ENCODE measurements at regions not wholly inside any gene's neighbourhood (a gene's known extent, or its start where the extent isn't known, plus 50 kb on each side); places are given as distances from the start of the nearest gene placed in this dataset.

DNA sequence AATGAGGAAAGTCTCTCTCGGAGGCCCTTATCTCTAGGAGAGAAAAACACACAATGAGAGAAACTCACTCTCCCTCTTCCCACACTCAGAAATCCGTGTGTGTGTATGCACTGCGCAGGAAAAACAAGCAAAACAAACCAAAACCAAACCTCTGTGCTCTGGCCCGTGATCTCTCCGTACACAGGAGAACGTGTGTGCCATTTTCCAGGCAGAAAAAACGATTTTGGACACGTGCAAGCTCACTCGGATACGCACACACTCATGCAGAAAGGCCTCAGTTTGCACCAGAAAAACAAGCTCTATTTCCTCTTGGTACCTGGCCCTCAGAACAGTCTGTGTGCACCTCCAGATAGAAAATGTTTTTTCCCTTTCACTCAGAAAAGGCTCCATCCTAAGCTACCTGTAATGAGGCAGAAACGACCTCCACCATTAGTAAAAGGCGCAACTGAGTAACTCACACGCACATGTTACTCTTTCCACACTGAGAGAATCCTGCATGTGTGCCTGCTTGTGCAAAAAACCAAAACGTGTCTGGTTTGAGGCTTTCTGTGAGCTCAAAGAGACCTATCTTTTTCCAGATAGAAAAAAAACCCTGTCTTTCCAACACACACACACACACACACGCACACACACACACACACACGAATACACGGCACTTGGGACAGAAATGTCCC, 99.2 kb downstream of the EDN3 start:
- Histone ChIP-seq H3K9me3 (replicated peaks; ENCODE audit: control insufficient read depth, insufficient read depth, low read length) (no peaks in the 10 kb centered on the region), H3K9ac (replicated peaks; ENCODE audit: extremely low read depth, insufficient read depth, low read length) (no peak overlapping the region), H4K20me1 (replicated peaks; ENCODE audit: control insufficient read depth, extremely low read depth, insufficient read depth, low read length) (no peaks in the 10 kb centered on the region), H3K79me2 (ENCODE audit: control insufficient read depth, insufficient read depth, low read length) (no peaks in the 10 kb centered on the region), H3K27ac (ENCODE audit: insufficient read depth, low read depth, low read length) (no peak overlapping the region), H3K4me1 (ENCODE audit: control insufficient read depth, extremely low read depth, insufficient read depth, low read length) (no peaks in the 10 kb centered on the region), H3K36me3 (ENCODE audit: control insufficient read depth in 2 of 2, extremely low read depth in 1 of 2, insufficient read depth in 2 of 2, low read length in 2 of 2) (no peaks in the 10 kb centered on the region), H3K9me1 (replicated peaks; ENCODE audit: control insufficient read depth, extremely low read depth, insufficient read depth, low read length) (no peaks in the 10 kb centered on the region), H3K27me3 (ENCODE audit: control insufficient read depth in 2 of 2, insufficient read depth in 2 of 2, low read length in 2 of 2) (peaks cover 9 to 11% of the 10 kb centered on the region in 2 experiments), H3K4me2 (ENCODE audit: insufficient read depth, low read length) (no peak overlapping the region), H3K4me3 (replicated peaks in 1 of 3; ENCODE audit: insufficient read depth in 1 of 3, low read depth in 1 of 3, low read length in 3 of 3) (no peak overlapping the region), H2AFZ (ENCODE audit: low read depth, low read length) (no peak overlapping the region)
- FAIRE-seq (no peak), DNase-seq (ENCODE audit: low read depth, low spot score) (no peak)
- TF ChIP-seq FOS (IDR thresholded peaks at IDR 0.05; ENCODE audit: borderline replicate concordance, insufficient read depth, low read length) (no peak), MYC (IDR thresholded peaks at IDR 0.05; ENCODE audit: low read depth, low read length) (no peak), JUN (IDR thresholded peaks at IDR 0.05; ENCODE audit: borderline replicate concordance, insufficient read depth, insufficient read length, low read depth) (no peak), POLR2AphosphoS5 (IDR thresholded peaks at IDR 0.05; ENCODE audit: insufficient read depth, low read depth, low read length) (no peak), EZH2 (IDR thresholded peaks at IDR 0.05; ENCODE audit: borderline replicate concordance, low read depth, low read length, severe bottlenecking) (no peak), GATA2 (IDR thresholded peaks at IDR 0.05; ENCODE audit: insufficient read depth, insufficient read length, low read depth, low read length) (no peak), POLR2A (IDR thresholded peaks at IDR 0.05; ENCODE audit: low read depth, low read length) (no peak)
- TF ChIP-seq, protein P1, sequence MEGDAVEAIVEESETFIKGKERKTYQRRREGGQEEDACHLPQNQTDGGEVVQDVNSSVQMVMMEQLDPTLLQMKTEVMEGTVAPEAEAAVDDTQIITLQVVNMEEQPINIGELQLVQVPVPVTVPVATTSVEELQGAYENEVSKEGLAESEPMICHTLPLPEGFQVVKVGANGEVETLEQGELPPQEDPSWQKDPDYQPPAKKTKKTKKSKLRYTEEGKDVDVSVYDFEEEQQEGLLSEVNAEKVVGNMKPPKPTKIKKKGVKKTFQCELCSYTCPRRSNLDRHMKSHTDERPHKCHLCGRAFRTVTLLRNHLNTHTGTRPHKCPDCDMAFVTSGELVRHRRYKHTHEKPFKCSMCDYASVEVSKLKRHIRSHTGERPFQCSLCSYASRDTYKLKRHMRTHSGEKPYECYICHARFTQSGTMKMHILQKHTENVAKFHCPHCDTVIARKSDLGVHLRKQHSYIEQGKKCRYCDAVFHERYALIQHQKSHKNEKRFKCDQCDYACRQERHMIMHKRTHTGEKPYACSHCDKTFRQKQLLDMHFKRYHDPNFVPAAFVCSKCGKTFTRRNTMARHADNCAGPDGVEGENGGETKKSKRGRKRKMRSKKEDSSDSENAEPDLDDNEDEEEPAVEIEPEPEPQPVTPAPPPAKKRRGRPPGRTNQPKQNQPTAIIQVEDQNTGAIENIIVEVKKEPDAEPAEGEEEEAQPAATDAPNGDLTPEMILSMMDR (IDR thresholded peaks at IDR 0.05; ENCODE audit: extremely low read depth in 1 of 2, insufficient read depth in 1 of 2, low read depth in 1 of 2, low read length in 2 of 2): no peak
- TF ChIP-seq, protein P2, sequence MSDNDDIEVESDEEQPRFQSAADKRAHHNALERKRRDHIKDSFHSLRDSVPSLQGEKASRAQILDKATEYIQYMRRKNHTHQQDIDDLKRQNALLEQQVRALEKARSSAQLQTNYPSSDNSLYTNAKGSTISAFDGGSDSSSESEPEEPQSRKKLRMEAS (IDR thresholded peaks at IDR 0.05; ENCODE audit: insufficient read depth, insufficient read length): no peak
- intact Hi-C loops (cut with micrococcal nuclease) (loop anchor here (10.0 kb wide), 1 partner anchor 175 kb away; no protein-coding TSS in a partner anchor), dilution Hi-C loops (cut with MboI; ENCODE audit: extremely low pct_ligation_motif_present, low sequenced_read_pairs) (no loop called here)
- ChIA-PET POLR2A (no interaction called here), CTCF (no interaction called here)
- no TSS peak for BruUV-seq (replicated peaks)

All from endothelial cell of umbilical vein (primary cell).